AG04449 (cell line): ENCODE measurements at regions not wholly inside any gene's neighbourhood (a gene's known extent, or its start where the extent isn't known, plus 50 kb on each side); places are given as distances from the start of the nearest gene placed in this dataset.
"Not testable (repeated sequence)": the region's sequence is repeated elsewhere in the genome, so short reads cannot be mapped to it uniquely, and the experiment has no call there.

Experiments
- CTCF ChIA-PET: fragments of 350-600 bp; formaldehyde crosslinking; extraction: SDS; loops from one replicate; lab custom pipeline; 2021; ENCODE audit warnings: antibody characterized with exemption; lab: Yijun Ruan, JAX
- POLR2A ChIA-PET: fragments of 400-600, 350-600 bp; formaldehyde crosslinking; extraction: SDS; loops from one replicate; lab custom pipeline; 2020; ENCODE audit warnings: antibody characterized with exemption, inconsistent platforms; lab: Yijun Ruan, JAX
- DNase-seq: peaks from one replicate; pipeline ENCODE4 v3.0.0-alpha.2; 2010; ENCODE audit warnings: low read depth, low spot score
- H3K4me3 ChIP-seq: 2 replicates; pipeline ENCODE4 v1.5.1; 2011; ENCODE audit warnings: low read depth, mild to moderate bottlenecking, control low read depth, low read length
- TF ChIP-seq, protein P1 (sequence below): IDR thresholded peaks from one replicate; pipeline ENCODE4 v1.5.1; 2011; ENCODE audit warnings: mild to moderate bottlenecking, moderate library complexity, low read length, control low read depth, inconsistent platforms; ENCODE audit not compliant: insufficient read depth; ENCODE audit errors: missing control alignments

DNA sequence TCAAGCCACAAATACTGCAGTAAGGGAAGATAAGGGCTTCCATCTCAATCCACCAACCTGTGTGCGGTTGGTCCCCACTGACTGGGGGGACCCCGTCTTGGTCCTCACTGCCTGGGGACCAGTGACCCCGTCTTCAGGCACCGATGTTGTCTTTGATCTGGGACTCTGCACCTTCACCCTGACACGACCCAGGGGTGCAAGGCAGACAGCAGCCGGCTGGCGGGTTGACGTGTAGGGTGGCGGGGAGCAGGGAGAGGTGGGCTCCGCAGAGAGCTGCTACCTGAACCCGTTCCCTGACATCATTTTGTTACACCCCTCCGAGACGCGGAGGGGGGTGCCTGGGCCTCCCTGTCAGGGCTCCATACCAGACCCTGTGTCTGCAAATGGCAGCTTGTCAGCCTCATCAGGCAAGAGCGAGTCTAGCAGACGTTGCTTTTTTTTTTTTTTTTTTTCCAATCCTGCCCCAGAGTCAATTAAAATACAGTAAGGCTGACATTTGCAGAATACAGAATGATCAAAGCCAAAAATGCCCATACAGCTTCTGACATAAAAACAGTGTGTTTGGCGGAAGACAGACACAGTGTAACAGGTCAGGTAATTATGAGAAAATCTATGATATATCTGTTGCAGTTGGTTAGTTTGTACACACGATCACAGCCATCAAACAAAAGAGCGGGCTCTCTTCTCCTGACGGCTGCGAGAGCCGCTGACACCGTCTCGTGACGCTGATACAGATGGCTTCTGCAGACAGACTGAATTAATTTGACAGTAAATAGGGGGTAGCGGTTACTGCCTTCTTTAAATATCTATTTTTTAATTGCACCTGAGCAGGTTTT lies 118.6 kb downstream of the CRLF2 start:
- no peak for DNase-seq
- TF ChIP-seq, protein P1, sequence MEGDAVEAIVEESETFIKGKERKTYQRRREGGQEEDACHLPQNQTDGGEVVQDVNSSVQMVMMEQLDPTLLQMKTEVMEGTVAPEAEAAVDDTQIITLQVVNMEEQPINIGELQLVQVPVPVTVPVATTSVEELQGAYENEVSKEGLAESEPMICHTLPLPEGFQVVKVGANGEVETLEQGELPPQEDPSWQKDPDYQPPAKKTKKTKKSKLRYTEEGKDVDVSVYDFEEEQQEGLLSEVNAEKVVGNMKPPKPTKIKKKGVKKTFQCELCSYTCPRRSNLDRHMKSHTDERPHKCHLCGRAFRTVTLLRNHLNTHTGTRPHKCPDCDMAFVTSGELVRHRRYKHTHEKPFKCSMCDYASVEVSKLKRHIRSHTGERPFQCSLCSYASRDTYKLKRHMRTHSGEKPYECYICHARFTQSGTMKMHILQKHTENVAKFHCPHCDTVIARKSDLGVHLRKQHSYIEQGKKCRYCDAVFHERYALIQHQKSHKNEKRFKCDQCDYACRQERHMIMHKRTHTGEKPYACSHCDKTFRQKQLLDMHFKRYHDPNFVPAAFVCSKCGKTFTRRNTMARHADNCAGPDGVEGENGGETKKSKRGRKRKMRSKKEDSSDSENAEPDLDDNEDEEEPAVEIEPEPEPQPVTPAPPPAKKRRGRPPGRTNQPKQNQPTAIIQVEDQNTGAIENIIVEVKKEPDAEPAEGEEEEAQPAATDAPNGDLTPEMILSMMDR, result no peak
- POLR2A ChIA-PET, result no interaction called here
- H3K4me3 ChIP-seq, result no peak overlapping the region
- CTCF ChIA-PET, result no interaction called here

DNA sequence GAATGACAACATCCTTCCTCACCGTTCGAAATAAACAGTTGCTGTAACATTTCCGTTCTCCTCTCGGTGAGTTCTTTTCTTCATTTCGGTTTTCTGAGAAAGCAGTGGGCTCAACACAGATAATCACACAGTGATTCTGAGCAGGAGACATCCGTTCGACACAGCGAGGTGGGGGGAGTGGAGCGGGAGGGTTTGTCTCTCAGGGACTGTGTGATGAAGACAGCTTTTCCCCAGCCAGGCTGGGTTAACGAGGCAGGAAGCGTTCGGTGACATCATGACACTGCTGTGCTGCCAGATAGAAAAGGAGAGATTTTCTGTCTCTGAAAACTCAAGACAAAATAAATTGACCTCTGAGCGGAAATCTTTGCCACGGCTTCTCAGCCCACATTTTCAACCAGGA lies 119.3 kb downstream of the CRLF2 start:
- H3K4me3 ChIP-seq, result no peak overlapping the region
- TF ChIP-seq, protein P1, result no peak
- CTCF ChIA-PET, result no interaction called here
- POLR2A ChIA-PET, result no interaction called here
- no peak for DNase-seq

DNA sequence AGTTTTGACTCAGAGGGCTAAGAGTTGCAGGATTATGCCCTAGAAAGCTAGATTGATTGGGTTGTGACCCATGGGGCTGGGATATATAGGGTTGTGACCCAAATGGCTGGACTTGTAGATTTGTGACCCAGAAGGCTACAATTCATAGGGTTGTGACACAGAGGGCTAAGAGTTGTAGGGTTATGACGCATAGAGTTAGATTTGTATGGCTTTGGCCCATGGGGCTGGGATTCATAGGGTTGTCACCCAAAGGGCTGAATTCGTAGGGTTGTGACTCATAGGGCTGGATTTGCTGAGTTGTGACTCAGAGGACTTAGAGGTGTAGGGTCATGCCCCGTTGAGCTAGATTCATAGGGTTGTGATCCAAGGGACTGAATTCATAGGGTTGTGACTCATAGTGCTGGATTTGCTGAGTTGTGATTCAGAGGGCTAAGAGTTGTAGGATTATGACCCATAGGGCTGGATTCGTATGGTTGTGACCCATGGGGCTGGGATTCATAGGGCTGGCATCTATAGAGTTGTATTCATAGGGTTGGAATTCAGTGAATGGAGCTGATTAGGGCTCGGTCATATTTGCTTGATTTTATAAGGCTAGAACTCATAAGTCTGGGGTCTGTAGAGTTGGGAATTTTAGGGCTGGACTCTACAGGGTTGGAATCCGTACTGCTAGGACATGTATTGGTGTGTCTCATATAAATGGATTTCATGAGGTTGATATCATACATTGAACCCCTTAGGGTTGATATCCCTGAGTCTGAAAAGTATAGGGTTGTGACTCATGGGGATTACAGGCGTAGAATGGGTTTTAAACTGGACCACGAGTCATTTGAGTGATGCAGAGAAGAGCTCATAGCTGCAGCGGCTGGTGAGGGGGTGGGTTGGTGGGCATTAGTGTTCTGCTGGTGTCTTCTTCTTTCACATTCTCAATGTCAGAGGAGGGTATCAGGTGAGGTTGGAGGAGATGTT lies 125.7 kb downstream of the CRLF2 start:
- CTCF ChIA-PET, result no interaction called here
- POLR2A ChIA-PET, result no interaction called here
- TF ChIP-seq, protein P1, result no peak
- H3K4me3 ChIP-seq, result no peak overlapping the region
- DNase-seq, result no peak

DNA sequence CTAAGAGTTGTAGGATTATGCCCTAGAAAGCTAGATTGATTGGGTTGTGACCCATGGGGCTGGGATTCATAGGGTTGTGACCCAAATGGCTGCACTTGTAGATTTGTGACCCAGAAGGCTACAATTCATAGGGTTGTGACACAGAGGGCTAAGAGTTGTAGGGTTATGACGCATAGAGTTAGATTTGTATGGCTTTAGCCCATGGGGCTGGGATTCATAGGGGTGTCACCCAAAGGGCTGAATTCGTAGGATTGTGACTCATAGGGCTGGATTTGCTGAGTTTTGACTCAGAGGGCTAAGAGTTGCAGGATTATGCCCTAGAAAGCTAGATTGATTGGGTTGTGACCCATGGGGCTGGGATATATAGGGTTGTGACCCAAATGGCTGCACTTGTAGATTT lies 126.6 kb downstream of the CRLF2 start:
- POLR2A ChIA-PET, DNase-seq, CTCF ChIA-PET, H3K4me3 ChIP-seq: not testable (repeated sequence)

DNA sequence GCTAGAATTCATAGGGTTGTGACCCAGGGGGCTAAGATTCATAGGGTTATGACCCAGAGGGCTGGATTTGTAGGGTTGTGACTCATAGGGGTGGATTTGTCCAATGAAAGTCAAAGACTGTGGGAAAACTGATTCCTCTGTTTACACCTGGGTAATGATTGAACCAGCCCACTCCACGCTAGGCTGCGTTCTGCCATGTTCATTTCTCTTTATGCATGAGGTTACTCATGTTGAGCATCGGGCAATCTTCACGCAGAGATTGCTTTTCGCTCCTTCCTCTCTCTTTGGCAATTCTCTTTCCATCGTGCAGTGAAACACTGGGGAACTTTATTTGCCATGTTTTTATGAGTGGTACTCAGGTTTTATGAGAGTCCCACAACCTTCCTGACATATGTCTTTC lies 127.8 kb downstream of the CRLF2 start:
- H3K4me3 ChIP-seq, result no peak overlapping the region
- ChIA-PET CTCF (no interaction called here), POLR2A (no interaction called here)
- no peak for DNase-seq
- TF ChIP-seq, protein P1, result no peak

DNA sequence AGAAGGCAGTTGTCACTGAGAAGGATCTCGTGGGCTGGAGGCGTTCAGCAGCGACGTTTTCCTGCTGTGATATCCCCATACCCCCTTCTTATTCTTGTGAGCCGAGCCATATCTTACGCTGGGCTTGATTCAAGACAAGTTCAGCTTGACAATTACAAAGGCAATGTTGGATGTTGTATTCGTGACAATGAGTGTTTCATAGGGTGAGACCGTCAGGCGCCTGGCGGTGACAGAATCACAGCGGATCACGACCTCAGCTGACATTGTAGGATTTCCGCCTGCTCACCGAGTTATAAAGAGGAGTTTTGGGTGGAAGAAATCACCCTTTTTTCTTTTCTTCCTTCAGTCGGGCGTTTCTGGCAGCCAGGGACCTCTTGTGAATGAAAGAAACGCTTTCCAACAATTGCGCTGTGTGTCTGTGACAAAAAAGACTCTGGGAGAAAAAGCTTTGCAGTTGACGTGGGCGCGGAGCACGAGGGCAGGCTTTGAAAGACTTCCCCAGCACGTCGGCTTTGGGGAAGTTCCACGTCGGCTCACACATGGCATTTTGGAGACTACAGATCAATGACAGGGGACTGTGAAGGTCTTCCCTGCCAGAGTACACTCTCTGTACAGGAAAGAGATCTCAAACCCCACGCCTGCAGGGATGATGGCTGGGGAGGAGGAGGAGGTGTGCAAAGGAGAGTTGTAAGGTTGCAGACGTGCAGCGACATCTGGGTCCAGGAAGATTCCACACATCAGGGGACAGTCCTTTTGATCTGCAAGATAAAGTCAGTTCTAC lies 135.4 kb downstream of the CRLF2 start:
- POLR2A ChIA-PET, result no interaction called here
- TF ChIP-seq, protein P1, result no peak
- DNase-seq, result no peak
- H3K4me3 ChIP-seq, result no peak overlapping the region
- CTCF ChIA-PET, result no interaction called here
